ENCODE measurements at regions not wholly inside any gene's neighbourhood (a gene's known extent, or its start where the extent isn't known, plus 50 kb on each side); places are given as distances from the start of the nearest gene placed in this dataset.

DNA sequence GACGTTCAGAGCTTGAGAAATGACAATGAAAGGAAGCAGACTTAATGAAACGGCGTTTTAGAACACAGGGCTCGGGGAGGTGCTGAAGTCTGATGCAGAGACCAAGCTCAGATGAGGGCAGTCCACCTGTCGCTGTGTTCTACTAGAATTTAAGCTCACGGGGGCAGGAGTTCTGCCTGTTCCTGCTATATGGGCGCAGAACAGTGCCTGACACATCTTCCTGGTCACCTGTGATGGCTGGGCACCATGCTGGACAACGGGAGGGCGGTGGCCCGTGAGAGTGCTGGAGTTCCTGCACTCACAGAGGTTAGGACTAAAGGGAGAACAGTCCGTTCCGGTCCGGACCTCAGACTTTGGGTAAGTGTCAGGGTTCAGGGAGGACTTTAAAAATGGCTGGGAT is 130.6 kb downstream of the ERMARD start:
- Mint-ChIP-seq H3K36me3 (no peaks in the 10 kb centered on the region), H3K4me3 (no peak overlapping the region), H3K27me3 (ENCODE audit: low read depth) (no peaks in the 10 kb centered on the region), H3K27ac (no peak overlapping the region), H3K4me1 (peaks cover 13% of the 10 kb centered on the region), H3K9me3 (peaks cover 15% of the 10 kb centered on the region)
- ATAC-seq (no peak), DNase-seq (ENCODE audit: low spot score) (no peak)
- ChIA-PET POLR2A (no interaction called here), CTCF (interaction anchor here (2.7 kb wide), 1 partner anchor 51 kb away, joined by 15 read pairs; no protein-coding TSS in a partner anchor)
- no peak for TF ChIP-seq ZNF423 (CRISPR knock-in tag; IDR thresholded peaks at IDR 0.05)
- TF ChIP-seq, protein P1, sequence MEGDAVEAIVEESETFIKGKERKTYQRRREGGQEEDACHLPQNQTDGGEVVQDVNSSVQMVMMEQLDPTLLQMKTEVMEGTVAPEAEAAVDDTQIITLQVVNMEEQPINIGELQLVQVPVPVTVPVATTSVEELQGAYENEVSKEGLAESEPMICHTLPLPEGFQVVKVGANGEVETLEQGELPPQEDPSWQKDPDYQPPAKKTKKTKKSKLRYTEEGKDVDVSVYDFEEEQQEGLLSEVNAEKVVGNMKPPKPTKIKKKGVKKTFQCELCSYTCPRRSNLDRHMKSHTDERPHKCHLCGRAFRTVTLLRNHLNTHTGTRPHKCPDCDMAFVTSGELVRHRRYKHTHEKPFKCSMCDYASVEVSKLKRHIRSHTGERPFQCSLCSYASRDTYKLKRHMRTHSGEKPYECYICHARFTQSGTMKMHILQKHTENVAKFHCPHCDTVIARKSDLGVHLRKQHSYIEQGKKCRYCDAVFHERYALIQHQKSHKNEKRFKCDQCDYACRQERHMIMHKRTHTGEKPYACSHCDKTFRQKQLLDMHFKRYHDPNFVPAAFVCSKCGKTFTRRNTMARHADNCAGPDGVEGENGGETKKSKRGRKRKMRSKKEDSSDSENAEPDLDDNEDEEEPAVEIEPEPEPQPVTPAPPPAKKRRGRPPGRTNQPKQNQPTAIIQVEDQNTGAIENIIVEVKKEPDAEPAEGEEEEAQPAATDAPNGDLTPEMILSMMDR (IDR thresholded peaks at IDR 0.05) = no peak
- TF ChIP-seq, protein P2, sequence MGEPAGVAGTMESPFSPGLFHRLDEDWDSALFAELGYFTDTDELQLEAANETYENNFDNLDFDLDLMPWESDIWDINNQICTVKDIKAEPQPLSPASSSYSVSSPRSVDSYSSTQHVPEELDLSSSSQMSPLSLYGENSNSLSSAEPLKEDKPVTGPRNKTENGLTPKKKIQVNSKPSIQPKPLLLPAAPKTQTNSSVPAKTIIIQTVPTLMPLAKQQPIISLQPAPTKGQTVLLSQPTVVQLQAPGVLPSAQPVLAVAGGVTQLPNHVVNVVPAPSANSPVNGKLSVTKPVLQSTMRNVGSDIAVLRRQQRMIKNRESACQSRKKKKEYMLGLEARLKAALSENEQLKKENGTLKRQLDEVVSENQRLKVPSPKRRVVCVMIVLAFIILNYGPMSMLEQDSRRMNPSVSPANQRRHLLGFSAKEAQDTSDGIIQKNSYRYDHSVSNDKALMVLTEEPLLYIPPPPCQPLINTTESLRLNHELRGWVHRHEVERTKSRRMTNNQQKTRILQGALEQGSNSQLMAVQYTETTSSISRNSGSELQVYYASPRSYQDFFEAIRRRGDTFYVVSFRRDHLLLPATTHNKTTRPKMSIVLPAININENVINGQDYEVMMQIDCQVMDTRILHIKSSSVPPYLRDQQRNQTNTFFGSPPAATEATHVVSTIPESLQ (CRISPR knock-in tag; IDR thresholded peaks at IDR 0.05) = no peak
- TF ChIP-seq, protein P3, sequence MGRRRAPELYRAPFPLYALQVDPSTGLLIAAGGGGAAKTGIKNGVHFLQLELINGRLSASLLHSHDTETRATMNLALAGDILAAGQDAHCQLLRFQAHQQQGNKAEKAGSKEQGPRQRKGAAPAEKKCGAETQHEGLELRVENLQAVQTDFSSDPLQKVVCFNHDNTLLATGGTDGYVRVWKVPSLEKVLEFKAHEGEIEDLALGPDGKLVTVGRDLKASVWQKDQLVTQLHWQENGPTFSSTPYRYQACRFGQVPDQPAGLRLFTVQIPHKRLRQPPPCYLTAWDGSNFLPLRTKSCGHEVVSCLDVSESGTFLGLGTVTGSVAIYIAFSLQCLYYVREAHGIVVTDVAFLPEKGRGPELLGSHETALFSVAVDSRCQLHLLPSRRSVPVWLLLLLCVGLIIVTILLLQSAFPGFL (CRISPR knock-in tag; IDR thresholded peaks at IDR 0.05; ENCODE audit: borderline replicate concordance) = no peak
- TF ChIP-seq SP1 (CRISPR knock-in tag; conservative IDR thresholded peaks at IDR 0.05) = no peak
- no peak for TF ChIP-seq GABPB1 (CRISPR knock-in tag; IDR thresholded peaks at IDR 0.05)
- no peak for TF ChIP-seq GRHL2 (CRISPR knock-in tag; IDR thresholded peaks at IDR 0.05; ENCODE audit: insufficient replicate concordance, severe bottlenecking)
- TF ChIP-seq NR3C1 (CRISPR knock-in tag; conservative IDR thresholded peaks at IDR 0.05; ENCODE audit: low read depth) = no peak
- no peak for TF ChIP-seq FOXP1 (CRISPR knock-in tag; IDR thresholded peaks at IDR 0.05; ENCODE audit: borderline replicate concordance)
- no peak for TF ChIP-seq ZNF317 (CRISPR knock-in tag; IDR thresholded peaks at IDR 0.05; ENCODE audit: borderline replicate concordance, low read depth)
- TF ChIP-seq CREM (CRISPR knock-in tag; IDR thresholded peaks at IDR 0.05) = no peak
- no peak for TF ChIP-seq MLX (CRISPR knock-in tag; IDR thresholded peaks at IDR 0.05)
- no peak for TF ChIP-seq MAX (CRISPR knock-in tag; IDR thresholded peaks at IDR 0.05)
- TF ChIP-seq OVOL2 (CRISPR knock-in tag; IDR thresholded peaks at IDR 0.05; ENCODE audit: borderline replicate concordance) = no peak
- TF ChIP-seq FOXK1 (CRISPR knock-in tag; IDR thresholded peaks at IDR 0.05) = no peak
- no peak for TF ChIP-seq NFE2L1 (CRISPR knock-in tag; IDR thresholded peaks at IDR 0.05)
- TF ChIP-seq, protein P4, sequence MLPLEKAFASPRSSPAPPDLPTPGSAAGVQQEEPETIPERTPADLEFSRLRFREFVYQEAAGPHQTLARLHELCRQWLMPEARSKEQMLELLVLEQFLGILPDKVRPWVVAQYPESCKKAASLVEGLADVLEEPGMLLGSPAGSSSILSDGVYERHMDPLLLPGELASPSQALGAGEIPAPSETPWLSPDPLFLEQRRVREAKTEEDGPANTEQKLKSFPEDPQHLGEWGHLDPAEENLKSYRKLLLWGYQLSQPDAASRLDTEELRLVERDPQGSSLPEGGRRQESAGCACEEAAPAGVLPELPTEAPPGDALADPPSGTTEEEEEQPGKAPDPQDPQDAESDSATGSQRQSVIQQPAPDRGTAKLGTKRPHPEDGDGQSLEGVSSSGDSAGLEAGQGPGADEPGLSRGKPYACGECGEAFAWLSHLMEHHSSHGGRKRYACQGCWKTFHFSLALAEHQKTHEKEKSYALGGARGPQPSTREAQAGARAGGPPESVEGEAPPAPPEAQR (CRISPR knock-in tag; IDR thresholded peaks at IDR 0.05) = no peak
- TF ChIP-seq, protein P5, sequence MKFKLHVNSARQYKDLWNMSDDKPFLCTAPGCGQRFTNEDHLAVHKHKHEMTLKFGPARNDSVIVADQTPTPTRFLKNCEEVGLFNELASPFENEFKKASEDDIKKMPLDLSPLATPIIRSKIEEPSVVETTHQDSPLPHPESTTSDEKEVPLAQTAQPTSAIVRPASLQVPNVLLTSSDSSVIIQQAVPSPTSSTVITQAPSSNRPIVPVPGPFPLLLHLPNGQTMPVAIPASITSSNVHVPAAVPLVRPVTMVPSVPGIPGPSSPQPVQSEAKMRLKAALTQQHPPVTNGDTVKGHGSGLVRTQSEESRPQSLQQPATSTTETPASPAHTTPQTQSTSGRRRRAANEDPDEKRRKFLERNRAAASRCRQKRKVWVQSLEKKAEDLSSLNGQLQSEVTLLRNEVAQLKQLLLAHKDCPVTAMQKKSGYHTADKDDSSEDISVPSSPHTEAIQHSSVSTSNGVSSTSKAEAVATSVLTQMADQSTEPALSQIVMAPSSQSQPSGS (CRISPR knock-in tag; IDR thresholded peaks at IDR 0.05; ENCODE audit: borderline replicate concordance, low read depth) = no peak
- no peak for TF ChIP-seq SOX15 (CRISPR knock-in tag; IDR thresholded peaks at IDR 0.05)
- no peak for TF ChIP-seq ZNF396 (CRISPR knock-in tag; IDR thresholded peaks at IDR 0.05; ENCODE audit: borderline replicate concordance)

Data from WTC11 (cell line).